Heart right ventricle (tissue), 16 donors: ENCODE measurements at regions not wholly inside any gene's neighbourhood (a gene's known extent, or its start where the extent isn't known, plus 50 kb on each side); places are given as distances from the start of the nearest gene placed in this dataset.

Source experiments
- ATAC-seq, 8 donors: fragments of 200-7000 bp; cut with Tn5 transposase; one replicate each; pipeline ENCODE4 v1.9.1; 2020; ENCODE audit warnings: mild to moderate bottlenecking in 8 of 8, moderate library complexity in 8 of 8, moderate number of reproducible peaks in 1 of 8
- DNase-seq, 2 donors: peaks; one replicate each; pipeline ENCODE4 v3.0.0-alpha.2; 2020
- H3K27ac ChIP-seq, 10 donors: fragments of 200-600 bp; sonication (generic) in 2 of 10; one replicate each; pipeline versions ENCODE4 v1.5.0 to v1.8.0; 2020 to 2022; ENCODE audit warnings: mild to moderate bottlenecking in 3 of 10
- H3K27me3 ChIP-seq, 7 donors: fragments of 200-600 bp; one replicate each; pipeline ENCODE4 v1.8.0; 2021 to 2022; ENCODE audit warnings: mild to moderate bottlenecking in 2 of 7
- H3K36me3 ChIP-seq, 9 donors: fragments of 200-600 bp; sonication (generic) in 1 of 9; one replicate each; pipeline versions ENCODE4 v1.5.0 to v1.8.0; 2020 to 2022; ENCODE audit warnings: mild to moderate bottlenecking in 2 of 9
- H3K4me1 ChIP-seq, 9 donors: fragments of 200-600 bp; sonication (generic) in 1 of 9; one replicate each; pipeline versions ENCODE4 v1.5.0 to v1.8.0; 2020 to 2022; ENCODE audit warnings: mild to moderate bottlenecking in 4 of 9
- H3K4me3 ChIP-seq, 10 donors: fragments of 200-600 bp; sonication (generic) in 2 of 10; one replicate each; pipeline versions ENCODE4 v1.5.0 to v1.8.0; 2020 to 2022; ENCODE audit warnings: mild to moderate bottlenecking in 7 of 10, moderate library complexity in 2 of 10
- H3K9me3 ChIP-seq, 11 donors: fragments of 200-600 bp in 10 of 11; sonication (generic) in 2 of 11; one replicate each; pipeline versions ENCODE4 v1.5.0 to v1.8.0; 2013 to 2022; ENCODE audit warnings: mild to moderate bottlenecking in 2 of 11, control low read depth in 1 of 11, moderate library complexity in 1 of 11
- WGBS, 2 donors: extraction: QIAGEN DNeasy Blood & Tissue Kit; methylation state at CpG; one replicate each; pipeline ENCODE4 v1.1.7; 2013; ENCODE audit warnings: inconsistent platforms in 1 of 2; 5-methylcytosine and 5-hydroxymethylcytosine counted together
- intact Hi-C, 10 donors: fragments of 100-400 bp; cut with DNase I; formaldehyde crosslinking; loops; one replicate each; pipeline versions ENCODE4 v1.11.1 to v1.14.2; 2022
- TF ChIP-seq, protein P1 (sequence below), 9 donors: fragments of 200-600 bp; sonication (generic) in 2 of 9; IDR thresholded peaks; one replicate each; pipeline versions ENCODE4 v1.5.0 to v1.8.0; 2021 to 2022; ENCODE audit warnings: antibody characterized with exemption in 9 of 9, mild to moderate bottlenecking in 5 of 9, moderate library complexity in 1 of 9
- donor health status: Arrhythmogenic right ventricular cardiomyopathy.
- donor health status: ischemic (EF 13 %, LVEDD 7.1; RV severe dilation, severe dysfunction).
- donor health status: healthy with polysubstance abuse.
- donor health status: DM: no; HTN: yes; CAD: no.
- donor health status: DM: no; HTN: no; CAD: no.
- donor health status: ischemic (EF 25% LVEDD 6.9; RV normal size, moderate dysfunction).
- donor health status: ischemic (EF 25% LVEDD 5.7; RV mildly dilated, moderate dysfunction).
- donor health status: healthy.
- donor health status: DM: yes; HTN: yes; CAD: no.
- donor health status: Ischemic cardiomyopathy.
- donor health status: ischemic (EF 35%, LVEDD 5.7; RV mildly dilated, moderate dysfunction).
- donor health status: nonischemic (EF 11% LVEDD 7.7; RV severe dilation, severe dysfunction).
- donor health status: DM: yes; HTN: yes; CAD: no.
- donor health status: PGD.
- donor health status: ischemic (EF 29% LVEDD 5.4; RV normal size, mild dysfunction).
- donor health status: nonischemic (EF 23%, LVEDD 6.1; RV moderate dilation, normal function).

DNA sequence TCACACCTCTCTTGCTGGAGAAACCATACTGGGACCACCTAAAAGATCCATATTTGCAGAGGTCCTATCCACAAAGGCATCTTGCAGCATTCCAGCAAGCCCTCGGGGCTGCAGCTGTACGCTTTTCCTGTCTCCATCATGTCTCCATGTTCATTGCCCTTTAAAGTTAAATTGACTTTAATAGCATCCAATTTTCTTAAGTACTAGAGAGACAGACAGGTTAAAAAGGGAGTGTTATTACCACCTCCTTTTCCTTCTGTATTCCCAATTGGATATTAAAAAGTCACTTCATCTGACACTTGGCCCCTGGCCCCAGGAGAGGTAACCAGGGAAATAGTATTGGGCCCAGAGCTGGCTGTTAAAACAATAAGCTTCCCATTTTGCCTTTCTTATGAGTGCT, 178.6 kb downstream of the UNC5CL start:
- H3K9me3 ChIP-seq = peaks cover 0 to 5% (median 0%) of the 10 kb centered on the region in 11 donors
- no peaks in the 10 kb centered on the region for H3K36me3 ChIP-seq
- H3K27ac ChIP-seq = no peak overlapping the region
- no peak for DNase-seq
- TF ChIP-seq, protein P1, sequence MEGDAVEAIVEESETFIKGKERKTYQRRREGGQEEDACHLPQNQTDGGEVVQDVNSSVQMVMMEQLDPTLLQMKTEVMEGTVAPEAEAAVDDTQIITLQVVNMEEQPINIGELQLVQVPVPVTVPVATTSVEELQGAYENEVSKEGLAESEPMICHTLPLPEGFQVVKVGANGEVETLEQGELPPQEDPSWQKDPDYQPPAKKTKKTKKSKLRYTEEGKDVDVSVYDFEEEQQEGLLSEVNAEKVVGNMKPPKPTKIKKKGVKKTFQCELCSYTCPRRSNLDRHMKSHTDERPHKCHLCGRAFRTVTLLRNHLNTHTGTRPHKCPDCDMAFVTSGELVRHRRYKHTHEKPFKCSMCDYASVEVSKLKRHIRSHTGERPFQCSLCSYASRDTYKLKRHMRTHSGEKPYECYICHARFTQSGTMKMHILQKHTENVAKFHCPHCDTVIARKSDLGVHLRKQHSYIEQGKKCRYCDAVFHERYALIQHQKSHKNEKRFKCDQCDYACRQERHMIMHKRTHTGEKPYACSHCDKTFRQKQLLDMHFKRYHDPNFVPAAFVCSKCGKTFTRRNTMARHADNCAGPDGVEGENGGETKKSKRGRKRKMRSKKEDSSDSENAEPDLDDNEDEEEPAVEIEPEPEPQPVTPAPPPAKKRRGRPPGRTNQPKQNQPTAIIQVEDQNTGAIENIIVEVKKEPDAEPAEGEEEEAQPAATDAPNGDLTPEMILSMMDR (IDR thresholded peaks at IDR 0.05) = no peak
- H3K4me3 ChIP-seq = no peak overlapping the region
- intact Hi-C loops = no loop called here
- H3K4me1 ChIP-seq = no peaks in the 10 kb centered on the region
- WGBS, 2 donors = 31 to 64% methylated on average over 2 of the region's 2 CpGs
- peaks cover 0 to 8% (median 0%) of the 10 kb centered on the region in 7 donors for H3K27me3 ChIP-seq
- ATAC-seq = no peak

DNA sequence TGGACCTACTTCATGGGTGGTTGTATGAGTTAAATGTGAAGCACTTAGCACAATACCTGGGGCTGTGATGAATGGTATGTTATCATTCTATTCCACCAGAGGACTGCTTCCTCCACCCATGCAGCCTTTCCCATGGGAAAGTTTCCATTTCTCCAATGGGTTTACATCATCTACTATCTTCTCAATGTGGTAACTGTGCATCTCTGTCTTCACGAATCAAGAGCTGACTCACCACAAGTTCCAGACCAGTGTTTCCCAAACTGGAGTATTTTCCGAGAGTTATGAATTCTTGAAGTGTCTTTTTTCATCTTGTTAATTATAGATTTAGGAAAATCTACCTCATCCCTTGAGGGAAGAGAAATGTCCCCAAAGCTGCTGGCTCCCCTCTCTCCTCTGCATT, 182.8 kb downstream of the UNC5CL start:
- no peak for DNase-seq
- Histone ChIP-seq H3K9me3 (no peaks in the 10 kb centered on the region), H3K4me3 (no peak overlapping the region), H3K4me1 (no peaks in the 10 kb centered on the region), H3K36me3 (no peaks in the 10 kb centered on the region), H3K27me3 (peaks cover 0 to 23% (median 0%) of the 10 kb centered on the region in 7 donors), H3K27ac (no peak overlapping the region)
- no peak for ATAC-seq
- TF ChIP-seq, protein P1 (IDR thresholded peaks at IDR 0.05) = no peak
- intact Hi-C loops = no loop called here
- WGBS, 2 donors = 68 to 75% methylated on average over 2 of the region's 2 CpGs

DNA sequence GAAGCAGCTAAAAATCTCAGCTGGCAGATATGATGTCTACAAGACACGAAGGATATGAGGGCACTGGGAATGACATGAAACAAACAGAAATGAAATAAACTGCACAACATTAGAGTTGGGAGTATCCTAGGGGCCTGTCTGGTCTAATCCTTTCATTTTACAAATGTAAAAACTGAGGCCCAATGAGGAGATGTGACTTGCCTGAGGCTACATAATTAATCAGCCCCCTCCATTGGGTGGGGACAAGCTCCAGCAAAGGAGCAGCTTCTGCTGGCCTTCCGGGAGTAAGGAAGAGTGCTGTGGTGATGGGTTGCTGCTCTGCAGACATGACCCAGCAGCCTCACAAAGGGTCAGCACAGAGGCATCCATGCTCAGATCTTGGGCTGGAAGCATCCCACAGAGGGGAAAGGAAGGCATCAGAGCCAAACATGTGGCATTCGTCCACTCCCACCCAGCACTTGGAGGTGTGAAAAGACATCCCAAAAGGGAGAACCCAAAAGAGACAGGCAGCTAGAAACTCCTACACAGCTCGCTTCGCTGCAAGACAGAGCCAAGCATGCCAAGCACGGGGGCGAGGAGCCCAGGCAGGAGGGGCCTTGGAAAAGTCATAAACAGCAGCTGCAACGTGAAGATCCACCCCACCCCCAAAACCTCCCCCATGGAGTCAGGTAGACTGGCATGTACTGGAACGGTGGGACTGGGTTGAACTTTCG, 183.7 kb downstream of the UNC5CL start:
- TF ChIP-seq, protein P1 (IDR thresholded peaks at IDR 0.05) = no peak
- Histone ChIP-seq H3K36me3 (no peaks in the 10 kb centered on the region), H3K4me3 (no peak overlapping the region), H3K27ac (no peak overlapping the region), H3K9me3 (no peaks in the 10 kb centered on the region), H3K4me1 (no peaks in the 10 kb centered on the region), H3K27me3 (peaks cover 0 to 25% (median 0%) of the 10 kb centered on the region in 7 donors)
- intact Hi-C loops = no loop called here
- 66 to 67% methylated on average over 10 of the region's 10 CpGs for WGBS, 2 donors
- DNase-seq = no peak
- no peak for ATAC-seq

DNA sequence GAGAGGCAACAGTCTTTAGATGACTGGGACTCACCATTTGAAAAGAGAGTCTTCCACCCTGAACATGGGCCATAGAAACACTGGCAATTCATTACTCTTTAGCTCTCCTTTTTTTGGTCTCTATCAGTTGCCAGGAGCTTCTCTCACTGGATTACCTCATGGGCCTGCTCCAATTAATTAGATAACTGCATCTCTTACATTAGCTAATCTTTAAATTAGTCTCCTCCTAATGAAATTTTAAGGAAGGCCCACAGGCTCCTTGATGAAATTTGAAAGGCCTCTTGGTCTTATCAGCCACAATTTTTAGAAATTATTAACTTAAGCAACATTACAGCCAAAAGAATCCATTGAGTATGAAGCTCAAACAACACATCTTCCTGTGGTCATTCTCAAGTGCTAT, 184.4 kb downstream of the UNC5CL start:
- ATAC-seq = no peak
- intact Hi-C loops = no loop called here
- TF ChIP-seq, protein P1 (IDR thresholded peaks at IDR 0.05) = no peak

More for the DNA sequence above, 184.4 kb downstream of the UNC5CL start:
- no peak overlapping the region for H3K4me3 ChIP-seq
- H3K27me3 ChIP-seq = peaks cover 0 to 25% (median 0%) of the 10 kb centered on the region in 7 donors
- peaks cover 0 to 5% (median 0%) of the 10 kb centered on the region in 9 donors for H3K4me1 ChIP-seq
- H3K27ac ChIP-seq = no peak overlapping the region
- H3K36me3 ChIP-seq = no peaks in the 10 kb centered on the region
- no peak for DNase-seq
- no peaks in the 10 kb centered on the region for H3K9me3 ChIP-seq
